GM18508 (cell line): ENCODE measurements at regions not wholly inside any gene's neighbourhood (a gene's known extent, or its start where the extent isn't known, plus 50 kb on each side); places are given as distances from the start of the nearest gene placed in this dataset.

Experiments
- ATAC-seq: cut with Tn5 transposase; IDR thresholded peaks from one replicate; pipeline ENCODE4 v1.9.1; 2021; ENCODE audit warnings: moderate number of reproducible peaks; ENCODE audit not compliant: insufficient read depth, unreplicated experiment

DNA sequence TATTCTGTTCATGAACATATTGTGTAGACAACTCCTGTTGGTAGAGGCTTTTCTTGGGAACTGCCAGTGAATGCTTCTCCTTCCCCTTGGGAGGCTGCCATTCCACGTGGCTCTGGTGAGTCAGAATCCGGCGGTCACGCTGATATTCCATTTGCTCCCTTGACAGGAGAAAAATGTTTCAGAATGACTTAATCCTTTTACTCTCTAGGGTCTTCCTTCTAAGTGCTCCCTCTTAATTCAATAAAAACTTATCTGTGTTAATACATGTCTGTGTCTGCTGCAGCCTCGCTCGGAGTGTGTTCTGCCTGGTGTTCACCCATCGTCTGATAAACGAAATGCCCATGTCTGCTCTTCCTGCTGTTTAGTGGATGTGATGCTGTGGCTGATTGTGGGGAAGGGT, 278.6 kb downstream of the ARHGAP12 start:
- ATAC-seq, result no peak

DNA sequence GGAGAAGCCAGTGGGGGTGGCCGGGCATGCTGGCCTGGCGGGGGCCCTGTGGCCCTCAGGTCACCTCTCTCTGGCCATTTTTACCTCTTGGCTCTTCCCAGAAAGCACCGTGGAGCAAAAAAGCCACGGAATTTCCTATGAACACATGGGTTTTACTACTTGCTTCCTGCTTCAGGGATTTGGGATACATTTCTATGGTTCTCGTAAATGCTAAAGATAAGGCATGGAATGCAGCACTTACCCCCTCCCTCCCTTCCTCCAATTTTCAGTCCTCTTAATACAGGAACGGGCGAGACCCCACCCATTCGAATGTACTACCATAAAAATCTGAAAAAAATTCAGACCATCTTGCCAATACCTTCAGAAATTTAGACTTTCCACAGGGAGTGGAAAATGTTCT, 279.7 kb downstream of the ARHGAP12 start:
- ATAC-seq, result no peak

DNA sequence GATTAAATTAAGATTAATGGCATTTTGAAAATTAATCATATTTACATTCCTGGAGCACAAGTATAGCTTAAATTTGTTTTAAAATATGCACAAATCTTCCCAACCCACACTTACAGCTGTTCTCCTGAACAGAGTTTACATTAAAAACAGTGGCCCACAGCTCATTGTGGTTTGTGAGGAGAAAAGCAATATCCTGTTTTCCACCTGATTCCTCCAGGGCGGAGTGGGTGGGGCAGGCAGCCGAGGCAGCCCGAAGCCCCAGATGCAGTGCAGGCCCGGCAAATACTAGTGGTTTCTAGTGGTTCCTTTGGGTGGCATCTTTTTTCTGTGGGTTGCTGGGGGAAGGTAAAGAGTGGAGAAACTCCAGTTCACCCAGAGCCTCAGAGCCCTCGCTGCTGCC, 280.8 kb downstream of the ARHGAP12 start:
- ATAC-seq, result no peak

DNA sequence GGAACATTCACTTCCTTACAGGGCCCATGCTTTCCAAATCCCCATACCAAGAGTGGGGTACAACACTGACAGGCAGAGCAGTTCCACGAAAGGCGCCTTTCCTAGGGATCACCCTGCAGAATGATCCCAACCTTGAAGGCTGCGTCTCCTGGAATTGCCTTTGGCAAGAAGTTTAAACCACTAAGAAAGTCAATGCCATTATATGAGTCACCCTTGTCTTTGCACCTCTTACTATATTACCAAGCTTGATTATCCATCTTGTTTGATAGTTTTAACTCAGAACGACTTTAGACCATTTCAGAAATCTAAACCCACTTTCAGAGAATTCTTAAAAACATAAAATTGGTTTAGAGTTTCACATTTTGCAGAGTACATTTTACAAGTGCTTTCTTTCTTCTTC, 282.1 kb downstream of the ARHGAP12 start:
- no peak for ATAC-seq

DNA sequence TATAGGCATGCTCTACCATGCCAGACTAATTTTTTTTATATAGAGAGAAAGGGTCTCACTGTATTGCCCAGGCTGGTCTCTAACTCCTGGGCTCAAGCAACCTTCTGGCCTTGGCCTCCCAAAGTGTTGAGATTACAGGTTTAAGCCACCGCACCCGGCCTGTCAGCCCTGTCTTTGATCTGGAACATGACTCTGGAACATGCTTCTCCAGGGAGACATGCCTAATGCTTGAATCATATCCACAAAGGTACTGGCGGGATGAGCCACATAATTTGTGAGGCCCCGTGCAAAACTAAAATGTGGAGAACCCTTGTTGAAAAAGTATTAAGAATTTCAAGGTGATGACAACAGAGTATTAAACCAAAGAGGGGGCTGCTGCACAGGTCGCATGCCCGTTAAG, 282.8 kb downstream of the ARHGAP12 start:
- no peak for ATAC-seq

DNA sequence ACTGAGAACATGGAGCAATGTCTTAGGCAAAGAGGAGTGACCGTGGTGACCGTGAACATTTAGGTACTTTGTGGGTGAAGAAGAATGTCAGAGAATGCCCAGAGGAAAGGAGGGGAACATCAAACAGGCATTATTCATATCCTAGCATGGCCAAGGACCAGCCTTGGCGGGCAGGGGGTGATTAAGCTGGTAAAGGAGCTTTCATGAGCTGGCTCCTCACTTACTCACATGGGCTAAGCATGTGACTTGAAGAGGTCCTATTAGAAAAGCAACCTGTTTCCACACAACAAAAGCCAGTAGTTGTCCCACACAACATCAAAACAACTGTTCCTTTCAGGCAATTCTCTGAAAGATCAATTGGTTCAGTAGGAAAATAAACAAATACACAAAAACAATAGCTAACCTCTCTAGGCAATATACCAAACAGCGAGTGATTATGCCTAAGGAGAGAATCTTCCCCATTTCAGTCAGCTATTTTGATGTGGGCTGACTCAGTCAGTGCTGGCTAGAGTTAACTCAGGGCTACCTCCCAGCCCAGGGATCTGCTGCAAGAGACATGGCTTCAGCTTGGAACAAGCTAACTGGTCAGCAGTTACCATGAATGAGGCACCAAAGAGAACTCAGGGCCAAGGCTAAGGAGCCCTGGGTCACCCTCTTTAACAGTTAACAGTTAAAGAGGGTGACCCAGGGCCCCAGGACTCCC, 283.5 kb downstream of the ARHGAP12 start:
- no peak for ATAC-seq

DNA sequence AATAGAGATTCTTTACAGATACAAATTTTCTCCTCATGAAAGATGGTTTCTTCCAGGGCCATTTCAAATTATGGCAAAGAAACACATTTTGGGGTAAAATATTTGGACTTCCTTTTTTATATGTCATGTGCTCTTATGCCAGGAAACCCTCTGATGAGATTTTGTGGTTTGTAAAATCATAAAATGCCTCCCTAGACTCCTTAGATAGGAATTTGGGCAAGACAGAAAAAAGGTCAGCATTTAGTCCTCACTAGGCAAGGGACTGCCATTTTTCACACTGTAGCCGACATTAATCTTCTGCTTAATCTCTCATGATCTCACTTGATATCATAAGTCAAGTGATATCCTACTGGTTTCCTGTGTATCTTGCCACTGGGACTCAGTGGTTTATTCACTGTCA, 286.4 kb downstream of the ARHGAP12 start:
- ATAC-seq, result no peak

- ATAC-seq, result no peak
These were observed 293.1 kb downstream of the ARHGAP12 start for GRCh38 chr10:31635415-31636065.

- no peak for ATAC-seq
These were observed 293.6 kb downstream of the ARHGAP12 start for GRCh38 chr10:31635009-31635408.

DNA sequence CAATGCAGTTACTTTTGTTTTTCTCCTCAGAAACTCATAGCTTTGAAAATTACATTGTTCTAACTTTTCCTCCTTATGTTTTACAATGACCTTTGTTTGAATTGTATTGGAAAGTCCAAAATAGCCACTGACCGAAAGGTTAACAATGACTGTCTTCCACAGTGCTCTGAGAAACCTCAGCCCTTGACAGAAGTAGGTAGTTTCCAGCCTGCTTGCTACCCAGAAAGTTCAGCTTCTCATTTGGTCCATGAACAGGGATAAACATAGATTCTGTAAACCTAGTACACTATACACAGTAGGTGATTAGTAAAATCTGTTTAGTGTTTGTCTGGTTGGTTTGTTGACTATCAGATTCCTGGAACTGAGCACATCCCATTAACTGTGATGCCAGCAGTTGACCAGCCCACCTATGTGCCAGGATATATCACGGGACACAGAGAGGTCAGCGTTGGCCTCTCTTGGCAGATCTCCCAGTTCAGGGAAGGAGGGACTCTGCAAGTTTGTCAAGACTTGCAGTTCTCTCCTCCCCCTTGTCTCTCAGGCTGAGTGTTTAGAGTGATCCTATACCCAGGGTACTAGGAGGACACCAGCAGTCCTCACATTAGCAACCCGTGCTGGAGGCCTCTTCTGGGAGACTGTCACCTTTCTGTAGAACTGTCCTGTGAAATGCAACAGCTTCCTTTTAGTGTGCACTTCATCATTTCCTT, 297.6 kb downstream of the ARHGAP12 start:
- no peak for ATAC-seq

DNA sequence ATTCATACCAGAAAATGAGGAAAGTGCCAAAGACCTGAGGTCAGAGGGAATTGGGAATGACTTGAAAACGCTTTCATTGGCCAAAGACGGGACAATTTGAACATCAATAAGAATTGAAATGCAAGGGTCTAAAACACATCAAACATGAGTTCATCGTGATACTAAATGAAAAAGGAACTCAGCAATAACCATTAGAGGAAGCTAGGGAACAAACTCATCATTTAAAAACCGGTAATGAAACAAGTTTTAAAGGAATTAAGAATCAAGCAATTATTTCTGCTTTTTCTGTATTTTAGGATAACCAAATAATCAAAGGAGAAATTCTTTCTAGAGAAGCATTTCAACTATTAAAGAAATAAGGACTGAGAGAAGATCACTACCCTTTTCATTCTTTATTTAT, 303.1 kb downstream of the ARHGAP12 start:
- no peak for ATAC-seq

GRCh38 chr10:31624611-31625010, 304.0 kb downstream of the ARHGAP12 start:
- ATAC-seq, result no peak

DNA sequence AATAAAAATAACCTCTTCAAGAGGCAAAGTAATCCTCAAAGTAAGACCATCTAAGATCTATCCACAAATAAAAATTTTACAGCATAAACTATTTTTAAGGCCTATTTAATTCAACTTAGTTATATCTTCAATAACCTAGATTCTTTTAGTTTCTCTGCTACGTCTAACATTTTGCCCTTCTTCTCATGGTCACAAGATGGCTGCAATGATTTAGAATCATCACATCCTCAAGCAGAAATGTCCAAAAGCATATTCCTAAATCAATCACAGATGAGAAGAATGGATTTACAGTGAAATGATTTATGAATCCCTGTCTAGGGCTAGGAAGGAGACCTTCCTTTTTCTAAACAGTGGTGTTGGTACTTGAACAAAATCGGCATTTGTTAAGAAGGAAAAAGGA, 304.7 kb downstream of the ARHGAP12 start:
- no peak for ATAC-seq

DNA sequence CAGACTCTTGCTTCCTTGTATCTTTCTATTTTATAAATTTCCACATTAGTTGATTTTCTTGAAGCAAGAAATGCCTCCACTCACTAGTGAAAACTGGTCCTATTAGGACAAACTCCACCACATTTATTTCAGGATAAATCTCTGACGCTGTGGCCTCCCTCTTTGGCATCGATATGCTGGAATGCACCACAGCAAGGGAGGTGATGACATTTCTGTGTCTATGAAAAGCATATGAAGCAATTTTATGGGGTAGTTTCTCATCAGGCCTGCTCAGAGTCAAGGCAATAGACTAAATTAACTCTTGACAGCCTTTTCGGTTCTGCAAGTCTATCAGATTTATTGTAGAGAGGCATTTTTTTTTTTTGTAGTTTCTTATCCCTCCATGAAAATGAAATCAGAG, 304.4 kb downstream of the ZEB1 start:
- ATAC-seq, result no peak

DNA sequence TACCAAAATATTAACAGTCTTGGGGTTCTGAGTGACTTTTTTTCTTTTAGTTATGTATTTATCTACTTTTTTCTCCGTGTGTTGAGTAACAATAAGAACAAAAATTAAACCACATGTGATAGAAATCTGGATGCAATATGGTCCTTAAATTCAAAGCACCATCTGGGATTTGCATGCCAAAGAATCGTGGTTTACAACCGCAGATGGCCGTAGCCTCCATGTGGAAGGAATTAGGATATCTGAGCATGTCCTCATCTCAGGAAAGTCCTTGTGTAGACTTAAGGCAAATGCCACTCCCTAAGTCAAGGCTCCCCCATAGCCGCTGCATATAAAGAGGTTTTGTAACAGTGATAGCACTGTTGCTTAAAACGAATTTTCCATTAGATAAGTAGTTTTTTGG, 304.0 kb downstream of the ZEB1 start:
- ATAC-seq, result no peak

DNA sequence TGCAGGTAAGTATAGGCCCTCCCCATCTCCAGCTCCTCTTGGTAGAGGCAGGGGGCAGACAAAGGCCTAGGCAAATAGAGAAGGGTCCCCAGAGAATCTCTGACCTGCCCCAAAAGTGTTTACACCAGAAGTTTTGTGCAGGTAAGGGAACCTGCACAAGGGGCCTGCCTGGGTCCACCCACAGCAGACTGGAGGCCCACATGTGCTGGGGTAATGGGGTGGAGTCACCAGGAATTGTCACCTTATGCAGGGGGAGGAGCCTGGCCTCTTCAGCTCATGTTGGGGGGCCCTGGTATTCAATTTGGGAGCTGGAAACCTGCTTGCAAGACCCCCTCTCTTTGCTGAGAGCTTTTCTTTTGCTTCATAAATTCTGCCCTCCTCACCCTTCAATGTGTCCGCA, 302.7 kb downstream of the ZEB1 start:
- ATAC-seq, result no peak

- ATAC-seq, result no peak
These were observed 301.5 kb downstream of the ZEB1 start for GRCh38 chr10:31620226-31621151.

GRCh38 chr10:31619531-31620061, 300.6 kb downstream of the ZEB1 start:
- ATAC-seq, result no peak

DNA sequence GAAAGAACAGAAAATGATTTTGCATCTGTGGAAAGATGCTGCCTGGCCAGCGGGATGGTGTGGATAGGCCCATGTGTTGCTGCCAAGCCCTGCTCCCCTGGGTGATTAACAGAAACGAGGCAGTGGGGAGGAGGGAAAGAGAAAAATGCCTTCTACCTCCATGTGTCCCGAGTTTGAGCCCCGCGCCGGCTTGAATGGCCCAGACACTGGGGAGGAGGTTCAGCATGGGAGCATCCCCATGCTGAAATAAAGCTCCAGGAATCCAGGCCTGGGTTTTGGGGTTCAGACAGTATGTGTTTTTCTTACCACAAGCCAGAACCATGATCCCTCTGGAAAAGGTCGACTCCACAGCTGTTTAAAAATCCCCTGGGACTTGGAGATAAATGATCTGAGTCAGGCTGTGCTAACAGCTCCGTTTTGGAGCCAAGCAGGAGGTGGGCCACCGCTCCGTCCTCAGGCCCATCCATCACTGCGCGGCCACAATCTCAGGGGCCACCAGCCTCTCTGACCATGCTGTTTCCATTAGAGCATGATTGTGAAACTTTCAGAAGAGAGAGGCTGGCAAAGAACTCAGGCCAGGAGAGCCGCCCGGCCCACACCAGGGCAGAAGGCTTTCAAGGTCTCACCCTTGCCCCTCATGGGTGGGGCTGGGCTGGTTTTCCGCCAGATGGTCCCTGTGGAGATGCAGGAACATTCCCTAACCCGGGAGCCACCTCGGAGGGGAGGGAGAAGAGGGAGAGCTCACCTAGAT, 299.7 kb downstream of the ZEB1 start:
- ATAC-seq, result no peak

DNA sequence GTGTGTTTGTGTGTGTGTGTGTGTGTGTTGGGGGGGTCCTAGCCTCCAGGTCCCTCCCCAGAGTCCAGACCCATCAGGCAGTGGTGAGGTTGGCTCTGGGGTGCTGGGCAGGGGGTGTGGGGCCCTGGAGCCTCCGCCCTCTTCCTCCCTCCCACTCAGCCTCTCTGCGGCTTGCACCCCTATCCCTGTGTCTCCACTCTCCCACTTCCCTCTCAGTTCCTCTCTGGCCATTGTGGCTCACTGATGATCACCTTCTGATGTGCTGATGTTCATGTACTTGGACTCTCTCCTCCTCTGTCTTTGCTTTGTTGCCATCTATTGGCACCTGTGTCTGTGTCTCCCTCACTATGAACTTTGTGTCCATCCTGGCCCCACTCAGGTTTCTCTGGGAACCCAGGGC, 298.7 kb downstream of the ZEB1 start:
- no peak for ATAC-seq
